ENCODE measurements at regions not wholly inside any gene's neighbourhood (a gene's known extent, or its start where the extent isn't known, plus 50 kb on each side); places are given as distances from the start of the nearest gene placed in this dataset.

GRCh38 chr12:11969437-11970154, 101.1 kb upstream of the BCL2L14 start:
- H3K4me2 ChIP-seq, result no peak overlapping the region
- ChIA-PET POLR2A (no interaction called here), CTCF (interaction anchor here (1.1 kb wide), 1 partner anchor 64 kb away, joined by 3 read pairs; no protein-coding TSS in a partner anchor)
- H3K9me2 ChIP-seq, result no peaks in the 10 kb centered on the region
- no peak overlapping the region for H2AFZ ChIP-seq (ENCODE audit: low read depth)
- no peak overlapping the region for H3K4me3 ChIP-seq (ENCODE audit: low read depth in 2 of 2, low read length in 1 of 2)
- no peak for DNase-seq
- 62% methylated on average over 8 of the region's 8 CpGs for WGBS (ENCODE audit: low lambda C conversion rate)
- no peaks in the 10 kb centered on the region for H3K36me3 ChIP-seq (replicated peaks in 1 of 2; ENCODE audit: control insufficient read depth in 1 of 2, insufficient read depth in 2 of 2, low read length in 1 of 2)
- H3K4me1 ChIP-seq (ENCODE audit: control insufficient read depth in 1 of 2, insufficient read depth in 2 of 2, low read depth in 1 of 2, low read length in 1 of 2), result no peaks in the 10 kb centered on the region
- H3K27me3 ChIP-seq (ENCODE audit: insufficient read depth), result peaks cover 7% of the 10 kb centered on the region
- no peak overlapping the region for H3K9ac ChIP-seq
- no peaks in the 10 kb centered on the region for H3F3A ChIP-seq (replicated peaks; ENCODE audit: insufficient read depth)
- H4K20me1 ChIP-seq (ENCODE audit: insufficient read depth), result no peaks in the 10 kb centered on the region
- H3K9me3 ChIP-seq, result no peaks in the 10 kb centered on the region
- TF ChIP-seq FOSL2 (IDR thresholded peaks at IDR 0.05; ENCODE audit: borderline replicate concordance, low read depth) (no peak), EZH2phosphoT487 (IDR thresholded peaks at IDR 0.05; ENCODE audit: borderline replicate concordance, low read depth) (no peak)
- no peaks in the 10 kb centered on the region for H3K79me2 ChIP-seq (ENCODE audit: insufficient read depth)
- H3K27ac ChIP-seq (ENCODE audit: low read depth in 2 of 2, low read length in 1 of 2), result no peak overlapping the region

GRCh38 chr12:11970155-11970520, 100.6 kb upstream of the BCL2L14 start:
- H4K20me1 ChIP-seq (ENCODE audit: insufficient read depth), result no peaks in the 10 kb centered on the region
- no peak for TF ChIP-seq NRF1 (IDR thresholded peaks at IDR 0.05; ENCODE audit: low read depth, low read length)
- no peak for TF ChIP-seq RAD21 (IDR thresholded peaks at IDR 0.05; ENCODE audit: low read length)
- no peak for TF ChIP-seq EZH2phosphoT487 (IDR thresholded peaks at IDR 0.05; ENCODE audit: borderline replicate concordance, low read depth)
- no peak for TF ChIP-seq RFX5 (IDR thresholded peaks at IDR 0.05; ENCODE audit: low read length)
- H3K27me3 ChIP-seq (ENCODE audit: insufficient read depth), result peaks cover 7% of the 10 kb centered on the region
- CTCF ChIA-PET, result interaction anchor here (1.1 kb wide), 1 partner anchor 63 kb away, joined by 3 read pairs; no protein-coding TSS in a partner anchor
- H3K9me2 ChIP-seq, result no peaks in the 10 kb centered on the region
- no peaks in the 10 kb centered on the region for H3K79me2 ChIP-seq (ENCODE audit: insufficient read depth)
- no peaks in the 10 kb centered on the region for H3K4me1 ChIP-seq (ENCODE audit: control insufficient read depth in 1 of 2, insufficient read depth in 2 of 2, low read depth in 1 of 2, low read length in 1 of 2)
- H3K27ac ChIP-seq (ENCODE audit: low read depth in 2 of 2, low read length in 1 of 2), result no peak overlapping the region
- H2AFZ ChIP-seq (ENCODE audit: low read depth), result no peak overlapping the region
- H3K9me3 ChIP-seq, result no peaks in the 10 kb centered on the region
- no peaks in the 10 kb centered on the region for H3K36me3 ChIP-seq (replicated peaks in 1 of 2; ENCODE audit: control insufficient read depth in 1 of 2, insufficient read depth in 2 of 2, low read length in 1 of 2)
- no peaks in the 10 kb centered on the region for H3F3A ChIP-seq (replicated peaks; ENCODE audit: insufficient read depth)
- no peak for DNase-seq
- 74% methylated on average over 4 of the region's 4 CpGs for WGBS (ENCODE audit: low lambda C conversion rate)
- H3K4me3 ChIP-seq (ENCODE audit: low read depth in 2 of 2, low read length in 1 of 2), result no peak overlapping the region
- H3K4me2 ChIP-seq, result no peak overlapping the region
- POLR2A ChIA-PET, result no interaction called here
- H3K9ac ChIP-seq, result no peak overlapping the region

- Histone ChIP-seq H3K4me1 (ENCODE audit: control insufficient read depth in 1 of 2, insufficient read depth in 2 of 2, low read depth in 1 of 2, low read length in 1 of 2) (no peaks in the 10 kb centered on the region), H3K36me3 (replicated peaks in 1 of 2; ENCODE audit: control insufficient read depth in 1 of 2, insufficient read depth in 2 of 2, low read length in 1 of 2) (no peaks in the 10 kb centered on the region), H3K79me2 (ENCODE audit: insufficient read depth) (no peaks in the 10 kb centered on the region), H3K27me3 (ENCODE audit: insufficient read depth) (peaks cover 7% of the 10 kb centered on the region), H2AFZ (ENCODE audit: low read depth) (no peak overlapping the region), H3K9me2 (no peaks in the 10 kb centered on the region), H3K9me3 (no peaks in the 10 kb centered on the region), H3K4me2 (no peak overlapping the region), H3K27ac (ENCODE audit: low read depth in 2 of 2, low read length in 1 of 2) (no peak overlapping the region), H3K9ac (no peak overlapping the region), H4K20me1 (ENCODE audit: insufficient read depth) (no peaks in the 10 kb centered on the region), H3K4me3 (ENCODE audit: low read depth in 2 of 2, low read length in 1 of 2) (no peak overlapping the region), H3F3A (replicated peaks; ENCODE audit: insufficient read depth) (no peaks in the 10 kb centered on the region)
- DNase-seq, result no peak
- WGBS (ENCODE audit: low lambda C conversion rate), result 46% methylated on average over 6 of the region's 6 CpGs
- TF ChIP-seq EP300 (IDR thresholded peaks at IDR 0.05; ENCODE audit: borderline replicate concordance in 1 of 2, low read depth in 1 of 2, low read length in 1 of 2) (no peak), SIN3A (IDR thresholded peaks at IDR 0.05; ENCODE audit: borderline replicate concordance, low read depth, low read length) (no peak), GABPA (IDR thresholded peaks at IDR 0.05; ENCODE audit: low read depth) (no peak), USF1 (IDR thresholded peaks at IDR 0.05; ENCODE audit: borderline replicate concordance, low read depth) (no peak), TEAD4 (IDR thresholded peaks at IDR 0.05; ENCODE audit: borderline replicate concordance, insufficient read depth) (no peak), TAF1 (IDR thresholded peaks at IDR 0.05; ENCODE audit: borderline replicate concordance, low read depth, low read length) (no peak), REST (IDR thresholded peaks at IDR 0.05; ENCODE audit: low read depth, low read length) (no peak), RAD21 (IDR thresholded peaks at IDR 0.05; ENCODE audit: low read length) (no peak), FOSL2 (IDR thresholded peaks at IDR 0.05; ENCODE audit: borderline replicate concordance, low read depth) (no peak), RCOR1 (IDR thresholded peaks at IDR 0.05; ENCODE audit: low read length) (no peak), RXRA (IDR thresholded peaks at IDR 0.05; ENCODE audit: borderline replicate concordance, low read depth) (no peak), ELF1 (IDR thresholded peaks at IDR 0.05) (no peak), RFX5 (IDR thresholded peaks at IDR 0.05; ENCODE audit: low read length) (no peak), MXI1 (IDR thresholded peaks at IDR 0.05; ENCODE audit: low read depth, low read length) (no peak), MEF2A (IDR thresholded peaks at IDR 0.05; ENCODE audit: borderline replicate concordance, low read depth) (no peak)
- POLR2A ChIA-PET, result no interaction called here
- CTCF ChIA-PET, result interaction anchor here (0.7 to 1.6 kb wide), 2 partner anchors 23 to 248 kb away, joined by 3 to 4 read pairs; no protein-coding TSS in a partner anchor
These were observed 97.3 kb upstream of the BCL2L14 start for GRCh38 chr12:11973396-11973795.
